ENCODE measurements at regions not wholly inside any gene's neighbourhood (a gene's known extent, or its start where the extent isn't known, plus 50 kb on each side); places are given as distances from the start of the nearest gene placed in this dataset.
A peak's percentile ranks its signal among the peaks of the same experiment; 100 is the strongest.

- no peak for TF ChIP-seq EP300 (IDR thresholded peaks at IDR 0.05)
- no peak for TF ChIP-seq POLR2AphosphoS5 (IDR thresholded peaks at IDR 0.05)
- TF ChIP-seq CTCF (IDR thresholded peaks at IDR 0.05): peak; percentile 70 to 80
Observed at GRCh38 chr12:59113831-59114615, 193.7 kb upstream of the LRIG3 start.
